GM23248 (cell line): ENCODE measurements at regions not wholly inside any gene's neighbourhood (a gene's known extent, or its start where the extent isn't known, plus 50 kb on each side); places are given as distances from the start of the nearest gene placed in this dataset.

ENCODE experiments used
- DNase-seq: peaks from one replicate; pipeline ENCODE4 v3.0.0-alpha.2; 2015
- H2AFZ ChIP-seq: fragments of 200-600 bp; sonication (generic); 2 replicates; pipeline ENCODE4 v1.6.1; 2016; ENCODE audit warnings: antibody characterized with exemption
- H3F3A ChIP-seq: fragments of 200-600 bp; sonication (generic); 2 replicates; pipeline ENCODE4 v1.6.1; 2016; ENCODE audit warnings: mild to moderate bottlenecking, antibody characterized with exemption, mixed run types; ENCODE audit not compliant: insufficient read depth
- H3K27ac ChIP-seq: fragments of 200-600 bp; sonication (generic); 2 replicates; pipeline ENCODE4 v1.5.1; 2016; ENCODE audit warnings: mild to moderate bottlenecking
- H3K27me3 ChIP-seq: fragments of 200-600 bp; sonication (generic); replicated peaks from 2 replicates; pipeline ENCODE4 v1.6.1; 2016; ENCODE audit warnings: mild to moderate bottlenecking; ENCODE audit not compliant: insufficient read depth
- H3K36me3 ChIP-seq: fragments of 200-600 bp; sonication (generic); 2 replicates; pipeline ENCODE4 v1.6.1; 2016; ENCODE audit warnings: low read depth, mild to moderate bottlenecking
- H3K4me1 ChIP-seq: fragments of 200-600 bp; sonication (generic); 2 replicates; pipeline ENCODE4 v1.6.1; 2016; ENCODE audit warnings: mild to moderate bottlenecking; ENCODE audit not compliant: insufficient read depth
- H3K4me2 ChIP-seq: fragments of 200-600 bp; sonication (generic); one replicate; pipeline ENCODE4 v1.6.1; 2016; ENCODE audit warnings: mild to moderate bottlenecking; ENCODE audit not compliant: unreplicated experiment
- H3K4me3 ChIP-seq: fragments of 200-600 bp; sonication (generic); 2 replicates; pipeline ENCODE4 v1.5.1; 2016; ENCODE audit warnings: mild to moderate bottlenecking
- H3K79me2 ChIP-seq: fragments of 200-600 bp; sonication (generic); 2 replicates; pipeline ENCODE4 v1.6.1; 2016; ENCODE audit warnings: mild to moderate bottlenecking; ENCODE audit not compliant: insufficient read depth
- H3K9ac ChIP-seq: fragments of 200-600 bp; sonication (generic); 2 replicates; pipeline ENCODE4 v1.6.1; 2016; ENCODE audit warnings: mild to moderate bottlenecking
- H3K9me2 ChIP-seq: fragments of 200-600 bp; sonication (generic); 2 replicates; pipeline ENCODE4 v1.6.1; 2016; ENCODE audit warnings: mixed run types, mild to moderate bottlenecking, moderate library complexity; ENCODE audit not compliant: insufficient read depth
- H3K9me3 ChIP-seq: fragments of 200-600 bp; sonication (generic); one replicate; pipeline ENCODE4 v1.6.1; 2017; ENCODE audit warnings: low read depth
- H4K20me1 ChIP-seq: fragments of 200-600 bp; sonication (generic); 2 replicates; pipeline ENCODE4 v1.6.0; 2016; ENCODE audit not compliant: insufficient read depth
- EZH2 ChIP-seq: fragments of 200-600 bp; sonication (generic); IDR thresholded peaks from 2 replicates; pipeline ENCODE4 v1.6.1; 2018; ENCODE audit warnings: antibody characterized with exemption, mild to moderate bottlenecking; ENCODE audit not compliant: insufficient read depth, poor library complexity, severe bottlenecking
- EZH2phosphoT487 ChIP-seq: fragments of 200-600 bp; sonication (generic); IDR thresholded peaks from 2 replicates; pipeline ENCODE4 v1.6.1; 2018; ENCODE audit warnings: antibody characterized with exemption, moderate library complexity, mild to moderate bottlenecking, low read depth; ENCODE audit not compliant: insufficient read depth
- WGBS, 2 experiments: methylation state at CpG; one replicate each; pipeline ENCODE4 v1.1.6; 2015 to 2017; ENCODE audit warnings: low lambda C conversion rate in 2 of 2, low coverage in 1 of 2; ENCODE audit errors: missing lambda C conversion rate in 2 of 2; 5-methylcytosine and 5-hydroxymethylcytosine counted together
- in situ Hi-C: fragments of 300-500 bp; cut with MboI; formaldehyde crosslinking; loops from 2 replicates; pipeline ENCODE4 v1.15.0; 2020

- Histone ChIP-seq H3K9me3 (no peaks in the 10 kb centered on the region), H3K4me2 (no peak overlapping the region), H4K20me1 (no peaks in the 10 kb centered on the region), H3K36me3 (no peaks in the 10 kb centered on the region), H3K27ac (no peak overlapping the region), H3K79me2 (no peaks in the 10 kb centered on the region), H3K4me3 (no peak overlapping the region), H3F3A (no peaks in the 10 kb centered on the region; the same call in 1 of the 2 replicates), H3K9me2 (no peaks in the 10 kb centered on the region), H3K4me1 (no peaks in the 10 kb centered on the region), H2AFZ (no peak overlapping the region), H3K9ac (no peak overlapping the region), H3K27me3 (no peaks in the 10 kb centered on the region)
- WGBS, 2 experiments, result 33 to 53% methylated on average over 1 of the region's 1 CpG
- in situ Hi-C loops, result no loop called here
- no peak for DNase-seq
- TF ChIP-seq EZH2phosphoT487, result no peak
- no peak for TF ChIP-seq EZH2
Measured at GRCh38 chr10:46231087-46231486, 55.7 kb upstream of the ANTXRL start.

GRCh38 chr10:46232084-46232483 is 54.7 kb upstream of the ANTXRL start:
- no peak overlapping the region for H3K9ac ChIP-seq

GRCh38 chr10:46232666-46233065 is 54.1 kb upstream of the ANTXRL start:
- WGBS, 2 experiments, result 69 to 71% methylated on average over 9 of the region's 9 CpGs
- no peak for TF ChIP-seq EZH2phosphoT487
- no peak for TF ChIP-seq EZH2
- Histone ChIP-seq H3K36me3 (no peaks in the 10 kb centered on the region), H3K27me3 (no peaks in the 10 kb centered on the region), H3K9ac (no peak overlapping the region), H3F3A (no peaks in the 10 kb centered on the region; the same call in 1 of the 2 replicates), H3K27ac (no peak overlapping the region), H3K4me3 (no peak overlapping the region), H3K4me2 (no peak overlapping the region), H3K9me2 (no peaks in the 10 kb centered on the region), H3K79me2 (no peaks in the 10 kb centered on the region), H3K9me3 (no peaks in the 10 kb centered on the region), H4K20me1 (no peaks in the 10 kb centered on the region), H2AFZ (no peak overlapping the region), H3K4me1 (no peaks in the 10 kb centered on the region)
- in situ Hi-C loops, result no loop called here
- DNase-seq, result no peak

More at GRCh38 chr10:46232084-46232483, 54.7 kb upstream of the ANTXRL start:
- Histone ChIP-seq H3K9me3 (no peaks in the 10 kb centered on the region), H3K79me2 (no peaks in the 10 kb centered on the region), H3K4me3 (no peak overlapping the region), H3K27ac (no peak overlapping the region), H3K4me1 (no peaks in the 10 kb centered on the region), H3K27me3 (no peaks in the 10 kb centered on the region), H3K4me2 (no peak overlapping the region), H3F3A (no peaks in the 10 kb centered on the region; the same call in 1 of the 2 replicates), H3K9me2 (no peaks in the 10 kb centered on the region), H3K36me3 (no peaks in the 10 kb centered on the region), H4K20me1 (no peaks in the 10 kb centered on the region), H2AFZ (no peak overlapping the region)
- TF ChIP-seq EZH2 (no peak), EZH2phosphoT487 (no peak)
- 70 to 73% methylated on average over 2 of the region's 2 CpGs for WGBS, 2 experiments
- in situ Hi-C loops, result no loop called here
- no peak for DNase-seq

DNA sequence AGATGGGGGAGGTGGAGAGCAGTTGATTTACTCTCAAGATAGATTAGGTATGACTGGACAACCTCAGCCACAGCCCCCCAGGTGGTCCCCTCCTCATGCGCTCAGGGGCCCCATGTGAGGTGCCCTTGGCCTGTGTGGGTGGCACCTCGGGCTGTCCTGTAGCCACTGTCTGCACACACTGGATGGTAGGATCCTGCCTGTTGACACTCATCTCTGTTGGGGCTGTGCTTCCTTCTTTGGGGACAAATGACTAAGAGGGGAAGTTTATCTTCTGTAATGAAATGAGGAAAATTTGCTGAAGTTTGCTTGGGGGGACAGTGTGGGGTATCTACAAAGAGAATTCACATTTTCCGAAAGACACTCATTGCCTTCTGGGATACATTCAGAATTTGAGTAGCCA is 53.6 kb upstream of the ANTXRL start:
- Histone ChIP-seq H3F3A (no peaks in the 10 kb centered on the region; the same call in 1 of the 2 replicates), H3K79me2 (no peaks in the 10 kb centered on the region), H3K27me3 (no peaks in the 10 kb centered on the region), H3K36me3 (no peaks in the 10 kb centered on the region), H3K9me3 (no peaks in the 10 kb centered on the region), H2AFZ (no peak overlapping the region), H4K20me1 (no peaks in the 10 kb centered on the region), H3K4me2 (no peak overlapping the region), H3K4me3 (no peak overlapping the region), H3K9me2 (no peaks in the 10 kb centered on the region), H3K9ac (no peak overlapping the region), H3K4me1 (peaks cover 4% of the 10 kb centered on the region), H3K27ac (no peak overlapping the region)
- no peak for TF ChIP-seq EZH2
- in situ Hi-C loops, result no loop called here
- WGBS, 2 experiments, result 77 to 80% methylated on average over 3 of the region's 3 CpGs
- DNase-seq, result no peak

- Histone ChIP-seq H3K27ac (no peak overlapping the region), H3K4me1 (peaks cover 11% of the 10 kb centered on the region), H3K4me3 (no peak overlapping the region), H3K27me3 (no peaks in the 10 kb centered on the region), H3K9me2 (no peaks in the 10 kb centered on the region), H2AFZ (no peak overlapping the region), H3K79me2 (no peaks in the 10 kb centered on the region), H3K9me3 (no peaks in the 10 kb centered on the region), H3F3A (no peaks in the 10 kb centered on the region; the same call in 1 of the 2 replicates), H3K9ac (no peak overlapping the region), H3K4me2 (no peak overlapping the region), H3K36me3 (no peaks in the 10 kb centered on the region), H4K20me1 (no peaks in the 10 kb centered on the region)
- in situ Hi-C loops, result no loop called here
- 45 to 63% methylated on average over 3 of the region's 3 CpGs for WGBS, 2 experiments
- TF ChIP-seq EZH2phosphoT487 (no peak), EZH2 (no peak)
- no peak for DNase-seq
Measured at GRCh38 chr10:46234026-46234425, 52.8 kb upstream of the ANTXRL start.
